Glutamatergic neuron (in vitro differentiated cells): ENCODE measurements at regions not wholly inside any gene's neighbourhood (a gene's known extent, or its start where the extent isn't known, plus 50 kb on each side); places are given as distances from the start of the nearest gene placed in this dataset.

Source experiments
- DNase-seq: peaks from one replicate; pipeline ENCODE4 v3.0.0; 2022
- H3K27ac Mint-ChIP-seq: one replicate; pipeline ENCODE4 v1.8.0; 2020; ENCODE audit warnings: mild to moderate bottlenecking, mixed read lengths, inconsistent platforms; ENCODE audit not compliant: unreplicated experiment
- H3K27me3 Mint-ChIP-seq: one replicate; pipeline ENCODE4 v1.8.0; 2020; ENCODE audit warnings: mild to moderate bottlenecking, moderate library complexity, mixed read lengths, inconsistent platforms; ENCODE audit not compliant: unreplicated experiment
- H3K36me3 Mint-ChIP-seq: one replicate; pipeline ENCODE4 v1.8.0; 2020; ENCODE audit warnings: mild to moderate bottlenecking, mixed read lengths, inconsistent platforms; ENCODE audit not compliant: unreplicated experiment
- H3K4me1 Mint-ChIP-seq: one replicate; pipeline ENCODE4 v1.8.0; 2020; ENCODE audit warnings: mild to moderate bottlenecking, low read depth, mixed read lengths, inconsistent platforms; ENCODE audit not compliant: unreplicated experiment
- H3K4me3 Mint-ChIP-seq: one replicate; pipeline ENCODE4 v1.8.0; 2020; ENCODE audit warnings: mild to moderate bottlenecking, mixed read lengths, inconsistent platforms; ENCODE audit not compliant: unreplicated experiment
- H3K9me3 Mint-ChIP-seq: one replicate; pipeline ENCODE4 v1.8.0; 2020; ENCODE audit warnings: mild to moderate bottlenecking, moderate library complexity, mixed read lengths, inconsistent platforms; ENCODE audit not compliant: unreplicated experiment
- TF ChIP-seq, protein P1 (sequence below): fragments of 200-600 bp; sonication (generic); IDR thresholded peaks from one replicate; pipeline ENCODE4 v1.5.0; 2021; ENCODE audit not compliant: partially characterized antibody, unreplicated experiment

DNA sequence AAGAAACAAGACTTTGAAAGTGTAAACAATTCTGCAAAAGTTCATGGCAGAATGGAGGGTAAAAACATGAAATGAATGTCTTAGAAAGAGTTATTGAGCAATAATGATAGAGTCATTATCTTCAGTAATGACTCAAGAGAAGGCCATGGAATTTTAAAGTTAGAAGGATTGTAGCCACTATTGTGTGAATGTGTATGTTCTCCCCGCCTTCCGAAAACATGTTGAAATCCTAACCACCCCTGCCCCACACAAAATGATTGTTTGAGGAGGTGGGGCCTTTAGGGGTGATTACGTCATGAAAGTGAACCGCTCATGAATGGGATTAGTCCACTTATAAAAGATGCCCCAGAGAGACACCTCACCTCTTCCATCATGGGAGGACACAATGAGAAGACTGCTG, 93.8 kb upstream of the CCDC190 start:
- no peak overlapping the region for H3K4me3 Mint-ChIP-seq
- no peaks in the 10 kb centered on the region for H3K4me1 Mint-ChIP-seq
- DNase-seq: no peak
- no peaks in the 10 kb centered on the region for H3K36me3 Mint-ChIP-seq
- TF ChIP-seq, protein P1, sequence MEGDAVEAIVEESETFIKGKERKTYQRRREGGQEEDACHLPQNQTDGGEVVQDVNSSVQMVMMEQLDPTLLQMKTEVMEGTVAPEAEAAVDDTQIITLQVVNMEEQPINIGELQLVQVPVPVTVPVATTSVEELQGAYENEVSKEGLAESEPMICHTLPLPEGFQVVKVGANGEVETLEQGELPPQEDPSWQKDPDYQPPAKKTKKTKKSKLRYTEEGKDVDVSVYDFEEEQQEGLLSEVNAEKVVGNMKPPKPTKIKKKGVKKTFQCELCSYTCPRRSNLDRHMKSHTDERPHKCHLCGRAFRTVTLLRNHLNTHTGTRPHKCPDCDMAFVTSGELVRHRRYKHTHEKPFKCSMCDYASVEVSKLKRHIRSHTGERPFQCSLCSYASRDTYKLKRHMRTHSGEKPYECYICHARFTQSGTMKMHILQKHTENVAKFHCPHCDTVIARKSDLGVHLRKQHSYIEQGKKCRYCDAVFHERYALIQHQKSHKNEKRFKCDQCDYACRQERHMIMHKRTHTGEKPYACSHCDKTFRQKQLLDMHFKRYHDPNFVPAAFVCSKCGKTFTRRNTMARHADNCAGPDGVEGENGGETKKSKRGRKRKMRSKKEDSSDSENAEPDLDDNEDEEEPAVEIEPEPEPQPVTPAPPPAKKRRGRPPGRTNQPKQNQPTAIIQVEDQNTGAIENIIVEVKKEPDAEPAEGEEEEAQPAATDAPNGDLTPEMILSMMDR: no peak
- no peaks in the 10 kb centered on the region for H3K9me3 Mint-ChIP-seq
- no peaks in the 10 kb centered on the region for H3K27me3 Mint-ChIP-seq
- H3K27ac Mint-ChIP-seq: no peak overlapping the region

DNA sequence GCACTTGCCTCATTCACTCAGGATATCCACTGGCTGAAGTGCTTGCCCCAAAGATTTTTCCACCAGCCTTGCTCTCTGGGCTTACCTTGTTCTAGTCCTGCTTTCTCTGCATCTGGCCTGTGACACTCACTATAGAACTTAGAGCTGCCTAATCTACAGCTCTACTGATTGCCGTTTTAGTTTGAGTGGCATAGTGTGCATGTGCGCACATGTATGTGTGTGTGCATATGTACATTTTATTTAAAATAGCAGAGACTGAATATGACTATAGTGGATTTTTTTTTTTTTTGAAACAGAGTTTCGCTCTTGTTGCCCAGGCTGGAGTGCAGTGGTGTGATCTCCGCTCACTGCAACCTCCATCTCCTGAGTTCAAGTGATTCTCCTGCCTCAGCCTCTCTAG, 92.0 kb upstream of the CCDC190 start:
- Mint-ChIP-seq H3K4me3 (no peak overlapping the region), H3K27ac (no peak overlapping the region), H3K36me3 (no peaks in the 10 kb centered on the region), H3K27me3 (no peaks in the 10 kb centered on the region), H3K4me1 (no peaks in the 10 kb centered on the region), H3K9me3 (no peaks in the 10 kb centered on the region)
- TF ChIP-seq, protein P1: no peak
- DNase-seq: no peak

DNA sequence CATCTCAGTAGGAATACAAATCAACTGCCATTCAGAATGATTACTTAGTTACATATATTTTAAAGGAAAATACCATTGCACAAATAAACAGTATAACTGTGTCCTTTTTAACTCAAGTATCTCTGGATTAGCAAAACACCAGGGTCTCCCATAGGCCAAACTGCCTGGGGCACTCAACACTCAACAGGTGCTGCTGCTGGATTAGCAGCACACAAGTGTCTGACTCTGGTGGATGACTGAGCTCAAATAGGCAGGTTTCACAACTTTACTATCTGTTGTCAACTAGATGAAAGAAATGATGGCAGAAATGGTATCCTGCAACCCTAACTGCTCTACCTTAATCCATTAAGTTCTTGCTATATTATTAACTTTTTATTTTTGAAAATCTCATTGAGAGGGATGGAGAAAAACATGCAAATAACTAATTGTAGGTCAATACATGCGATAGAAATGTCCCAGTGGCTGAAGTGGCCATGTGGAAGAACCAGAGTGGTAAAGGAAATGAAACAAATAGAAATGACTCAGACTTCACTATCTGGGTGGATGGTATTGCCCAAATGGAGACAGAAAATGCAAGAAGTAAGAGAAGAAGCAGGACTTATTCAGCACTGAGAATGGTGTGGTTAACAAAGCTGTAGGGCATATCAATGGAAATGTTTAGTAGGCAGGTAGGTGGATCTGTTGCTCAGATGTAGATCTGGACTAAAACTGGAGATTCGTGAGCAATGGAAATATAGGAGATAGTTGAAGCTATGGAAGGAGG, 90.8 kb upstream of the CCDC190 start:
- Mint-ChIP-seq H3K9me3 (no peaks in the 10 kb centered on the region), H3K27me3 (no peaks in the 10 kb centered on the region), H3K36me3 (no peaks in the 10 kb centered on the region), H3K4me1 (no peaks in the 10 kb centered on the region), H3K4me3 (no peak overlapping the region), H3K27ac (no peak overlapping the region)
- DNase-seq: no peak
- TF ChIP-seq, protein P1: no peak

DNA sequence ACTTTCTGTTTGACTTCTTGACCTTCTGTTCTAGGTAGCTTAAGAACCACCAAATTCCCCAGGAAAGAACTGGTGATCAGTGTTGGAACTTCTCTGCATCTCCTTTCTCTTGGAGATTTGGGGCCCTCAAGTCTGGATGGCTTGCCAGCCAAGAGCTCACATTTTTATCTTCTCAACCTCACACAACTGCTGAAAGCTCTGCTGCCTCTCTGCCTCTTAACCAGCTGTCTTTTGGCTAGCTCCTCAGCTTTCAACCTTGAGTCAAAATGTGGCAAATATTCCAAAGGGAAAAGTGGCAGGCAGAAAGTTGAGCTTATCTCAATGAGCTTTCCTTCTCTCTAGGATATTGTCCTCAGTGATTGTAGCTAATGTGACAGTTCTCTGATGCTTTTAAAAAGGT, 89.2 kb upstream of the CCDC190 start:
- H3K36me3 Mint-ChIP-seq: no peaks in the 10 kb centered on the region
- H3K27me3 Mint-ChIP-seq: no peaks in the 10 kb centered on the region
- H3K9me3 Mint-ChIP-seq: no peaks in the 10 kb centered on the region
- no peak overlapping the region for H3K27ac Mint-ChIP-seq
- no peak overlapping the region for H3K4me3 Mint-ChIP-seq
- TF ChIP-seq, protein P1: no peak
- H3K4me1 Mint-ChIP-seq: no peaks in the 10 kb centered on the region
- DNase-seq: no peak

DNA sequence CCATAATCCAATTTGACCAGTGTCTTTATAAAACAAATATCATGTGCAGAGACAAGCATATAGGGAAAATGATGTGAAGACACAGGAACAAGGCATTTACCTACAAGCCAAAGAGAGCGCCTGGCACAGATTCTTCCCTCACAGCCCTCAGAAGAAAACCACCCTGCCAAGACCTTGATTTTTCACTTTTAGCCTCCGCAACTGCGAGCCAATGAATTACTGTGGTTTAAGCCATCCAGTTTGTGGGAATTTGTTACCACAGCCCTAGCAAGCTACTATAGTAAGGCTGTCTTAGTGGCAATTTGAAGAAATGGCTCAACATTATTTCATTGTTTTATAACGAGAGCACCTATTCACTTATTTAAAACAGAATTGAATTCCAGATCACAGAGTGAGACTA, 85.7 kb upstream of the CCDC190 start:
- no peak for DNase-seq
- H3K27me3 Mint-ChIP-seq: no peaks in the 10 kb centered on the region
- TF ChIP-seq, protein P1: no peak
- H3K36me3 Mint-ChIP-seq: no peaks in the 10 kb centered on the region
- no peak overlapping the region for H3K27ac Mint-ChIP-seq
- peaks cover 1% of the 10 kb centered on the region for H3K4me1 Mint-ChIP-seq
- no peak overlapping the region for H3K4me3 Mint-ChIP-seq
- no peaks in the 10 kb centered on the region for H3K9me3 Mint-ChIP-seq
